ENCODE measurements at regions not wholly inside any gene's neighbourhood (a gene's known extent, or its start where the extent isn't known, plus 50 kb on each side); places are given as distances from the start of the nearest gene placed in this dataset.
"Not testable (repeated sequence)": the region's sequence is repeated elsewhere in the genome, so short reads cannot be mapped to it uniquely, and the experiment has no call there.

GRCh38 chr4:13678186-13678924 is 50.8 kb upstream of the BOD1L1 start:
- DNase-seq = no peak

- no peak for DNase-seq
These were observed 54.0 kb upstream of the BOD1L1 start for GRCh38 chr4:13681570-13681969.

- DNase-seq = no peak
These were observed 66.7 kb upstream of the BOD1L1 start for GRCh38 chr4:13694256-13694655.

- DNase-seq = no peak
These were observed 70.8 kb upstream of the BOD1L1 start for GRCh38 chr4:13698296-13698695.

GRCh38 chr4:13700021-13700857 is 72.7 kb upstream of the BOD1L1 start:
- no peak for DNase-seq

GRCh38 chr4:13700858-13701140 is 73.3 kb upstream of the BOD1L1 start:
- not testable (repeated sequence) for DNase-seq

- DNase-seq = no peak
These were observed 74.5 kb upstream of the BOD1L1 start for GRCh38 chr4:13701937-13702446.

GRCh38 chr4:13703096-13703495 is 75.6 kb upstream of the BOD1L1 start:
- no peak for DNase-seq

GRCh38 chr4:13704035-13704434 is 76.5 kb upstream of the BOD1L1 start:
- no peak for DNase-seq

- no peak for DNase-seq
These were observed 77.2 kb upstream of the BOD1L1 start for GRCh38 chr4:13704761-13705160.

- no peak for DNase-seq
These were observed 78.1 kb upstream of the BOD1L1 start for GRCh38 chr4:13705521-13706041.

- no peak for DNase-seq
These were observed 78.6 kb upstream of the BOD1L1 start for GRCh38 chr4:13706120-13706519.

GRCh38 chr4:13706716-13707115 is 79.2 kb upstream of the BOD1L1 start:
- no peak for DNase-seq

GRCh38 chr4:13710246-13710885 is 82.8 kb upstream of the BOD1L1 start:
- no peak for DNase-seq

- DNase-seq = no peak
These were observed 83.8 kb upstream of the BOD1L1 start for GRCh38 chr4:13711233-13711785.

- DNase-seq = no peak
These were observed 94.4 kb upstream of the BOD1L1 start for GRCh38 chr4:13721894-13722293.

GRCh38 chr4:13722649-13723048 is 95.1 kb upstream of the BOD1L1 start:
- DNase-seq = no peak

- no peak for DNase-seq
These were observed 101.2 kb upstream of the BOD1L1 start for GRCh38 chr4:13728761-13729160.

GRCh38 chr4:13731019-13731418 is 103.5 kb upstream of the BOD1L1 start:
- no peak for DNase-seq

GRCh38 chr4:13733817-13734216 is 106.3 kb upstream of the BOD1L1 start:
- DNase-seq = no peak

GRCh38 chr4:13750594-13750993 is 123.1 kb upstream of the BOD1L1 start:
- no peak for DNase-seq

GRCh38 chr4:13761581-13761980 is 134.1 kb upstream of the BOD1L1 start:
- not testable (repeated sequence) for DNase-seq

GRCh38 chr4:13762130-13762529 is 134.6 kb upstream of the BOD1L1 start:
- DNase-seq = no peak

Data from stimulated activated CD4-positive, alpha-beta T cell treated with anti-CD3 and anti-CD28 coated beads, Interleukin-15, amount 100 ng/mL, for 24 hours (primary cell).